ENCODE measurements at regions not wholly inside any gene's neighbourhood (a gene's known extent, or its start where the extent isn't known, plus 50 kb on each side); places are given as distances from the start of the nearest gene placed in this dataset.
"Not testable (repeated sequence)": the region's sequence is repeated elsewhere in the genome, so short reads cannot be mapped to it uniquely, and the experiment has no call there.

DNA sequence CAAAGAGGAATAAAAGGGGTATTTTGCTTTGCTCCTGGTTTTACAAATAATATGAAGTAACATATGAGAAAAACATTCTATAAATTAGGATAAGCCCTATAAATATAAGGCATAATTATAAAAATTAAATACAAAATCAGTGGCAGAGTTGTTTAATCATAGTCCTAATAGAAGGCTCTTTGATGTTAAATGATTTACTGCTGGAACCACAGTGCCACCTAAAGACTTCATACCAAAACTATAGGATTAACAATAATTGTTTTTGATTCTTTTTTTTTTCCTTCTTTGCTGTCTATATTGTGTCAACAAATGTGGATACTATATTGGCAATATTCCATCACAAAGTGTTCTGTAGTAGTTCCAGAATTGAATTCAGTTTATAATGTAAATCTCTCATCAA, 837.7 kb upstream of the SLC39A10 start:
- peak; percentile 50 for DNase-seq (ENCODE audit: unreplicated experiment)
- Mint-ChIP-seq H3K27ac (ENCODE audit: low read depth, unreplicated experiment) (no peak overlapping the region), H3K4me1 (ENCODE audit: insufficient read depth, unreplicated experiment) (no peaks in the 10 kb centered on the region), H3K27me3 (ENCODE audit: insufficient read depth, unreplicated experiment) (no peaks in the 10 kb centered on the region), H3K36me3 (ENCODE audit: insufficient read depth, unreplicated experiment) (no peaks in the 10 kb centered on the region), H3K4me3 (ENCODE audit: unreplicated experiment) (no peak overlapping the region), H3K9me3 (ENCODE audit: unreplicated experiment) (no peaks in the 10 kb centered on the region)
- CTCF ChIA-PET = no interaction called here
- intact Hi-C loops (cut with micrococcal nuclease) = loop anchor here (1.0 to 5.0 kb wide), 3 partner anchors 273 to 1125 kb away; no protein-coding TSS in a partner anchor
- TF ChIP-seq, protein P1, sequence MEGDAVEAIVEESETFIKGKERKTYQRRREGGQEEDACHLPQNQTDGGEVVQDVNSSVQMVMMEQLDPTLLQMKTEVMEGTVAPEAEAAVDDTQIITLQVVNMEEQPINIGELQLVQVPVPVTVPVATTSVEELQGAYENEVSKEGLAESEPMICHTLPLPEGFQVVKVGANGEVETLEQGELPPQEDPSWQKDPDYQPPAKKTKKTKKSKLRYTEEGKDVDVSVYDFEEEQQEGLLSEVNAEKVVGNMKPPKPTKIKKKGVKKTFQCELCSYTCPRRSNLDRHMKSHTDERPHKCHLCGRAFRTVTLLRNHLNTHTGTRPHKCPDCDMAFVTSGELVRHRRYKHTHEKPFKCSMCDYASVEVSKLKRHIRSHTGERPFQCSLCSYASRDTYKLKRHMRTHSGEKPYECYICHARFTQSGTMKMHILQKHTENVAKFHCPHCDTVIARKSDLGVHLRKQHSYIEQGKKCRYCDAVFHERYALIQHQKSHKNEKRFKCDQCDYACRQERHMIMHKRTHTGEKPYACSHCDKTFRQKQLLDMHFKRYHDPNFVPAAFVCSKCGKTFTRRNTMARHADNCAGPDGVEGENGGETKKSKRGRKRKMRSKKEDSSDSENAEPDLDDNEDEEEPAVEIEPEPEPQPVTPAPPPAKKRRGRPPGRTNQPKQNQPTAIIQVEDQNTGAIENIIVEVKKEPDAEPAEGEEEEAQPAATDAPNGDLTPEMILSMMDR (IDR thresholded peaks at IDR 0.05; ENCODE audit: unreplicated experiment) = peak; percentile 20
- POLR2A ChIA-PET = no interaction called here
- BruUV-seq (replicated peaks) = no TSS peak

DNA sequence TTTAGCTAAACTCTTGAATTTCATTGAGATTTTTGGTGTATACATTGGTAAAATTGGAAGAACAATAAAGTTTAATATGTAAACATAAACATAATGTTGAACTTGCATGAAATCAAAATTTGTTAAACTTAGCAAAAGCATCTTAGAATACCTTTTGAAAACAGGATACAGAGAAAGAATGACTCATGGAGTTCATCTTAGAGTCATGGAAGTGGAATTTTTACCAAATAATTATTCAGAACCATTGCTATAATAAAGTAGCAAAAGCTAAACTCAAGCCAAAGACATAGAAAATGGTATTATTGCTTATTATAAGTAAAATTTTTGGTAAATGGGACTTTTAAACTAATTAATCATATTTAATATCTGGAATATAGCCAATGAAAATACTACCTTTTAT, 841.6 kb upstream of the SLC39A10 start:
- no peaks in the 10 kb centered on the region for H3K4me1 Mint-ChIP-seq (ENCODE audit: insufficient read depth, unreplicated experiment)

DNA sequence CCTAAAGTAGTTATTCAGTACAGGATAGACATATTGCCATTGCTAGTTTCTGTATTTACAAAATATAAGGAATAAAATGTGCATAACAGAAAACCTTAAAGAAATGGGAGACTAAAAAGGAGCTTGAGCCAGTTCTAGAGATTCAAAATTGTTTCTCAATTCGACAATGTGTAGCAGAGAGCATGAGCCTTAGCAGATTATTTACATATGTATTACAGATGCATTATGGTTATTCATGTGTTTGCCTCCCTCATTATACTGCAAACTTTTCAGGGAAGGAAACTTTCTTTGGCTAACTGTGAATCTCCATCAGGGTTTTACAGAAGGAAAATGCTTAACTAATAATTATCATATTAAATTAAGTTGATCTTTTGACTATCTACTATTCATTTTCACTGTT, 854.4 kb upstream of the SLC39A10 start:
- no TSS peak for BruUV-seq (replicated peaks)
- ChIA-PET POLR2A (no interaction called here), CTCF (no interaction called here)
- H3K4me3 Mint-ChIP-seq (ENCODE audit: unreplicated experiment) = no peak overlapping the region
- DNase-seq (ENCODE audit: unreplicated experiment) = no peak
- intact Hi-C loops (cut with micrococcal nuclease) = no loop called here
- TF ChIP-seq, protein P1 (IDR thresholded peaks at IDR 0.05; ENCODE audit: unreplicated experiment) = no peak
- no peaks in the 10 kb centered on the region for H3K4me1 Mint-ChIP-seq (ENCODE audit: insufficient read depth, unreplicated experiment)
- H3K36me3 Mint-ChIP-seq (ENCODE audit: insufficient read depth, unreplicated experiment) = no peaks in the 10 kb centered on the region
- H3K27me3 Mint-ChIP-seq (ENCODE audit: insufficient read depth, unreplicated experiment) = no peaks in the 10 kb centered on the region
- no peak overlapping the region for H3K27ac Mint-ChIP-seq (ENCODE audit: low read depth, unreplicated experiment)
- H3K9me3 Mint-ChIP-seq (ENCODE audit: unreplicated experiment) = peaks cover 15% of the 10 kb centered on the region

More for the DNA sequence above, 841.6 kb upstream of the SLC39A10 start:
- Mint-ChIP-seq H3K36me3 (ENCODE audit: insufficient read depth, unreplicated experiment) (no peaks in the 10 kb centered on the region), H3K4me3 (ENCODE audit: unreplicated experiment) (no peak overlapping the region), H3K9me3 (ENCODE audit: unreplicated experiment) (no peaks in the 10 kb centered on the region), H3K27ac (ENCODE audit: low read depth, unreplicated experiment) (no peak overlapping the region), H3K27me3 (ENCODE audit: insufficient read depth, unreplicated experiment) (no peaks in the 10 kb centered on the region)
- no TSS peak for BruUV-seq (replicated peaks)
- TF ChIP-seq, protein P1 (IDR thresholded peaks at IDR 0.05; ENCODE audit: unreplicated experiment) = no peak
- ChIA-PET POLR2A (interaction anchor here (1.1 kb wide), 1 partner anchor 15 kb away, joined by 3 read pairs; no protein-coding TSS in a partner anchor), CTCF (interaction anchor here (0.6 kb wide), 1 partner anchor 881 kb away, joined by 4 read pairs; no protein-coding TSS in a partner anchor)
- intact Hi-C loops (cut with micrococcal nuclease) = loop anchor here (5.0 kb wide), 1 partner anchor 853 kb away; no protein-coding TSS in a partner anchor
- no peak for DNase-seq (ENCODE audit: unreplicated experiment)

- H3K9me3 Mint-ChIP-seq (ENCODE audit: unreplicated experiment); H3K4me1 Mint-ChIP-seq (ENCODE audit: insufficient read depth, unreplicated experiment); H3K4me3 Mint-ChIP-seq (ENCODE audit: unreplicated experiment); H3K27ac Mint-ChIP-seq (ENCODE audit: low read depth, unreplicated experiment); intact Hi-C loops (cut with micrococcal nuclease); DNase-seq (ENCODE audit: unreplicated experiment); BruUV-seq (replicated peaks); H3K36me3 Mint-ChIP-seq (ENCODE audit: insufficient read depth, unreplicated experiment); H3K27me3 Mint-ChIP-seq (ENCODE audit: insufficient read depth, unreplicated experiment): not testable (repeated sequence)
- CTCF ChIA-PET = interaction anchor here (0.6 to 0.7 kb wide), 2 partner anchors 23 to 675 kb away, joined by 3 read pairs; no protein-coding TSS in a partner anchor
- POLR2A ChIA-PET = interaction anchor here (0.6 kb wide), 1 partner anchor 10 kb away, joined by 4 read pairs; no protein-coding TSS in a partner anchor
Observed at GRCh38 chr2:194787071-194787470, 870.0 kb upstream of the SLC39A10 start.

GRCh38 chr2:194771394-194771793, 885.6 kb upstream of the SLC39A10 start:
- intact Hi-C loops (cut with micrococcal nuclease); H3K27ac Mint-ChIP-seq (ENCODE audit: low read depth, unreplicated experiment); H3K9me3 Mint-ChIP-seq (ENCODE audit: unreplicated experiment); BruUV-seq (replicated peaks); H3K27me3 Mint-ChIP-seq (ENCODE audit: insufficient read depth, unreplicated experiment); H3K36me3 Mint-ChIP-seq (ENCODE audit: insufficient read depth, unreplicated experiment); H3K4me1 Mint-ChIP-seq (ENCODE audit: insufficient read depth, unreplicated experiment); DNase-seq (ENCODE audit: unreplicated experiment); H3K4me3 Mint-ChIP-seq (ENCODE audit: unreplicated experiment); POLR2A ChIA-PET: not testable (repeated sequence)
- CTCF ChIA-PET = interaction anchor here (0.7 kb wide), 1 partner anchor 37 kb away, joined by 4 read pairs; no protein-coding TSS in a partner anchor
